SIG-M5 treated with dmso at 0.1 percent for 504 hours (cell line): ENCODE measurements at regions not wholly inside any gene's neighbourhood (a gene's known extent, or its start where the extent isn't known, plus 50 kb on each side); places are given as distances from the start of the nearest gene placed in this dataset.
"Not testable (repeated sequence)": the region's sequence is repeated elsewhere in the genome, so short reads cannot be mapped to it uniquely, and the experiment has no call there.

Experiments used
- DNase-seq: peaks from one replicate; lab custom pipeline; 2025; ENCODE audit not compliant: unreplicated experiment; lab: John Stamatoyannopoulos, UW

GRCh38 chr7:17396692-17397091 is 98.2 kb downstream of the AHR start:
- no peak for DNase-seq

- DNase-seq = peak; percentile 15
Measured at GRCh38 chr7:17401791-17402627, 103.6 kb downstream of the AHR start.

GRCh38 chr7:17402628-17403278 is 104.3 kb downstream of the AHR start:
- DNase-seq = no peak

- no peak for DNase-seq
Measured at GRCh38 chr7:17404006-17404405, 105.6 kb downstream of the AHR start.

GRCh38 chr7:17405786-17406185 is 107.3 kb downstream of the AHR start:
- DNase-seq = peak; percentile 46

- no peak for DNase-seq
Measured at GRCh38 chr7:17406738-17407137, 108.3 kb downstream of the AHR start.

- no peak for DNase-seq
Measured at GRCh38 chr7:17407229-17407628, 108.8 kb downstream of the AHR start.

GRCh38 chr7:17408245-17408903 is 109.9 kb downstream of the AHR start:
- peak; percentile 85 for DNase-seq

GRCh38 chr7:17408904-17409290 is 110.4 kb downstream of the AHR start:
- DNase-seq = no peak

- DNase-seq = no peak
Measured at GRCh38 chr7:17411922-17412321, 113.5 kb downstream of the AHR start.

- DNase-seq = no peak
Measured at GRCh38 chr7:17412883-17413282, 114.4 kb downstream of the AHR start.

- no peak for DNase-seq
Measured at GRCh38 chr7:17415955-17416354, 117.5 kb downstream of the AHR start.

- DNase-seq = not testable (repeated sequence)
Measured at GRCh38 chr7:17420308-17421015, 122.0 kb downstream of the AHR start.

- DNase-seq = no peak
Measured at GRCh38 chr7:17421941-17422340, 123.5 kb downstream of the AHR start.

- DNase-seq = no peak
Measured at GRCh38 chr7:17422966-17423365, 124.5 kb downstream of the AHR start.

GRCh38 chr7:17427924-17428323 is 129.5 kb downstream of the AHR start:
- no peak for DNase-seq

GRCh38 chr7:17429579-17429978 is 131.1 kb downstream of the AHR start:
- DNase-seq = no peak

GRCh38 chr7:17432793-17433192 is 134.3 kb downstream of the AHR start:
- DNase-seq = no peak

- DNase-seq = no peak
Measured at GRCh38 chr7:17434191-17434590, 135.7 kb downstream of the AHR start.

- no peak for DNase-seq
Measured at GRCh38 chr7:17434841-17435692, 136.6 kb downstream of the AHR start.
